ENCODE measurements at regions not wholly inside any gene's neighbourhood (a gene's known extent, or its start where the extent isn't known, plus 50 kb on each side); places are given as distances from the start of the nearest gene placed in this dataset.

DNA sequence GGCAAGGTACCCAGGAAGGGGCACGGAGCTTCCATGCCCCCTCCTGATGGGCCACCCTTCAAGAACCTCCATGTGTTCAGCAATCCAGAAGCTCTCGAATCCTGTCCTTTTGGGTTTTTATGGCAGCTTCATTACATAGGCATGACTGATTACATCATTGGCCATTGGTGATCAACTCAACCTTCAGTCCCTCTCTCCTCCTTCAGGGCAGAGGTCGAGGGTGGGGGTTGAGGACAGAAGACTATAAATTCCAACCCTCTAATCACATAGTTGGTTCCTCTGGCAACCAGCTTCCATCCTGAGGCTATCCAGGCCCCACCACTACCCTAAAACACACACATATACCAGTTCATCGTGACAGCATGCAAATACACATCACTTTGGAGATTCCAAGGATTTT, 135.7 kb downstream of the ZNF281 start:
- H3K4me1 ChIP-seq (ENCODE audit: control insufficient read depth in 2 of 3, insufficient read depth in 2 of 3, low read depth in 1 of 3, low read length in 3 of 3) = no peaks in the 10 kb centered on the region
- DNase-seq (no peak), FAIRE-seq (no peak)
- intact Hi-C loops (cut with DNase I) = no loop called here
- no peaks in the 10 kb centered on the region for H3K36me3 ChIP-seq (ENCODE audit: control insufficient read depth in 2 of 3, insufficient read depth in 3 of 3, low read length in 3 of 3)
- no peak overlapping the region for H3K27ac ChIP-seq (ENCODE audit: low read depth in 2 of 2, low read length in 2 of 2)
- H3K27me3 ChIP-seq (ENCODE audit: control insufficient read depth, insufficient read depth, low read length) = no peaks in the 10 kb centered on the region
- no peaks in the 10 kb centered on the region for H3K9me3 ChIP-seq (ENCODE audit: control insufficient read depth in 2 of 3, insufficient read depth in 1 of 3, low read length in 3 of 3)
- H3K9ac ChIP-seq (ENCODE audit: low read length in 3 of 3) = no peak overlapping the region
- H3K4me3 ChIP-seq (ENCODE audit: low read length in 3 of 3) = no peak overlapping the region
- TF ChIP-seq CTCF (IDR thresholded peaks at IDR 0.05; ENCODE audit: borderline replicate concordance, extremely low read depth, insufficient read depth) = no peak

- H3K27ac ChIP-seq (ENCODE audit: low read depth in 2 of 2, low read length in 2 of 2) = no peak overlapping the region
- H3K9ac ChIP-seq (ENCODE audit: low read length in 3 of 3) = no peak overlapping the region
- no peak for TF ChIP-seq CTCF (IDR thresholded peaks at IDR 0.05; ENCODE audit: borderline replicate concordance, extremely low read depth, insufficient read depth)
- H3K36me3 ChIP-seq (ENCODE audit: control insufficient read depth in 2 of 3, insufficient read depth in 3 of 3, low read length in 3 of 3) = no peaks in the 10 kb centered on the region
- DNase-seq = no peak
- intact Hi-C loops (cut with DNase I) = no loop called here
- no peaks in the 10 kb centered on the region for H3K4me1 ChIP-seq (ENCODE audit: control insufficient read depth in 2 of 3, insufficient read depth in 2 of 3, low read depth in 1 of 3, low read length in 3 of 3)
- no peak overlapping the region for H3K4me3 ChIP-seq (ENCODE audit: low read length in 3 of 3)
- H3K9me3 ChIP-seq (ENCODE audit: control insufficient read depth in 2 of 3, insufficient read depth in 1 of 3, low read length in 3 of 3) = no peaks in the 10 kb centered on the region
- no peak for FAIRE-seq
- H3K27me3 ChIP-seq (ENCODE audit: control insufficient read depth, insufficient read depth, low read length) = no peaks in the 10 kb centered on the region
These were observed 137.3 kb downstream of the ZNF281 start for GRCh38 chr1:200272481-200273068.

- Histone ChIP-seq H3K4me3 (ENCODE audit: low read length in 3 of 3) (no peak overlapping the region), H3K36me3 (ENCODE audit: control insufficient read depth in 2 of 3, insufficient read depth in 3 of 3, low read length in 3 of 3) (no peaks in the 10 kb centered on the region), H3K27me3 (ENCODE audit: control insufficient read depth, insufficient read depth, low read length) (no peaks in the 10 kb centered on the region), H3K27ac (ENCODE audit: low read depth in 2 of 2, low read length in 2 of 2) (no peak overlapping the region), H3K4me1 (ENCODE audit: control insufficient read depth in 2 of 3, insufficient read depth in 2 of 3, low read depth in 1 of 3, low read length in 3 of 3) (no peaks in the 10 kb centered on the region), H3K9me3 (ENCODE audit: control insufficient read depth in 2 of 3, insufficient read depth in 1 of 3, low read length in 3 of 3) (no peaks in the 10 kb centered on the region), H3K9ac (ENCODE audit: low read length in 3 of 3) (no peak overlapping the region)
- no peak for TF ChIP-seq CTCF (IDR thresholded peaks at IDR 0.05; ENCODE audit: borderline replicate concordance, extremely low read depth, insufficient read depth)
- DNase-seq (no peak), FAIRE-seq (no peak)
- intact Hi-C loops (cut with DNase I) = no loop called here
These were observed 140.6 kb downstream of the ZNF281 start for GRCh38 chr1:200269256-200269655.

DNA sequence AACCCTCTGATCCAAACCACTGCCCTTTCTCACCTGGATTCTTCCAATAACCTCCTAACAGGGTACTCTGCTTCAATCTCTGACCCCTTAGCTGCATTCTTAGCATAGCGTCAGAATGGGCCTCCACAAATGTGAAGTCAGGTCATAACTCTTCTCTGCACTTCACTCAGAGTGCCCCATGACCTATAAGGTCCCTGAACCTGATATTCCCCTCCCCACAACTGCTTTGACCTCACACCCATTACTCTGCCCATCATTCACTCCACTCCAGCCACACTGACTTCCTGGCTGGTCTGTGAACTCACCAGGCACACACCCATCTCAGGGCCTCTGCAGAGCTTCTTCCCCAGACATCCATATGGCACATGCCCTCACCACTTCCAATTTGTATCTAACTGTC, 141.9 kb downstream of the ZNF281 start:
- no peak for FAIRE-seq
- no peak overlapping the region for H3K27ac ChIP-seq (ENCODE audit: low read depth in 2 of 2, low read length in 2 of 2)
- DNase-seq = no peak
- H3K27me3 ChIP-seq (ENCODE audit: control insufficient read depth, insufficient read depth, low read length) = no peaks in the 10 kb centered on the region
- H3K4me3 ChIP-seq (ENCODE audit: low read length in 3 of 3) = no peak overlapping the region
- no peaks in the 10 kb centered on the region for H3K36me3 ChIP-seq (ENCODE audit: control insufficient read depth in 2 of 3, insufficient read depth in 3 of 3, low read length in 3 of 3)
- no peaks in the 10 kb centered on the region for H3K9me3 ChIP-seq (ENCODE audit: control insufficient read depth in 2 of 3, insufficient read depth in 1 of 3, low read length in 3 of 3)
- TF ChIP-seq CTCF (IDR thresholded peaks at IDR 0.05; ENCODE audit: borderline replicate concordance, extremely low read depth, insufficient read depth) = no peak
- intact Hi-C loops (cut with DNase I) = no loop called here
- no peak overlapping the region for H3K9ac ChIP-seq (ENCODE audit: low read length in 3 of 3)
- no peaks in the 10 kb centered on the region for H3K4me1 ChIP-seq (ENCODE audit: control insufficient read depth in 2 of 3, insufficient read depth in 2 of 3, low read depth in 1 of 3, low read length in 3 of 3)

Data from kidney (tissue), 13 donors.